GM12891 (cell line): ENCODE measurements at regions not wholly inside any gene's neighbourhood (a gene's known extent, or its start where the extent isn't known, plus 50 kb on each side); places are given as distances from the start of the nearest gene placed in this dataset.

Experiments used
- DNase-seq: peaks from one replicate; pipeline ENCODE4 v3.0.0; 2011; ENCODE audit warnings: low spot score; ENCODE audit not compliant: insufficient read length
- FAIRE-seq: peaks from 2 replicates; lab custom pipeline; 2011; peaks lifted over from hg19 to GRCh38; lab: Jason Lieb, UNC
- PAX5 ChIP-seq: IDR thresholded peaks from 2 replicates; pipeline ENCODE4 v1.6.1; 2011; ENCODE audit warnings: low read length, moderate library complexity, mild to moderate bottlenecking; ENCODE audit not compliant: insufficient read depth, severe bottlenecking
- POLR2A ChIP-seq: IDR thresholded peaks from 2 replicates; pipeline ENCODE4 v1.6.1; 2011; ENCODE audit warnings: low read depth, low read length, control low read depth
- POLR2AphosphoS5 ChIP-seq: IDR thresholded peaks from 2 replicates; pipeline ENCODE4 v1.6.1; 2011; ENCODE audit warnings: low read depth, low read length, control low read depth
- POU2F2 ChIP-seq: IDR thresholded peaks from 2 replicates; pipeline ENCODE4 v1.6.1; 2011; ENCODE audit warnings: low read depth, mild to moderate bottlenecking, control low read depth, low read length, moderate library complexity
- SPI1 ChIP-seq: IDR thresholded peaks from 2 replicates; pipeline ENCODE4 v1.6.1; 2011; ENCODE audit warnings: low read depth, low read length, control low read depth
- TAF1 ChIP-seq: IDR thresholded peaks from 2 replicates; pipeline ENCODE4 v1.6.1; 2011; ENCODE audit warnings: low read depth, low read length, control low read depth

GRCh38 chr2:778731-779350, 101.6 kb upstream of the TMEM18 start:
- FAIRE-seq, result no peak
- TF ChIP-seq PAX5 (no peak), POLR2A (no peak), POU2F2 (no peak), SPI1 (no peak), TAF1 (no peak), POLR2AphosphoS5 (no peak)
- no peak for DNase-seq

DNA sequence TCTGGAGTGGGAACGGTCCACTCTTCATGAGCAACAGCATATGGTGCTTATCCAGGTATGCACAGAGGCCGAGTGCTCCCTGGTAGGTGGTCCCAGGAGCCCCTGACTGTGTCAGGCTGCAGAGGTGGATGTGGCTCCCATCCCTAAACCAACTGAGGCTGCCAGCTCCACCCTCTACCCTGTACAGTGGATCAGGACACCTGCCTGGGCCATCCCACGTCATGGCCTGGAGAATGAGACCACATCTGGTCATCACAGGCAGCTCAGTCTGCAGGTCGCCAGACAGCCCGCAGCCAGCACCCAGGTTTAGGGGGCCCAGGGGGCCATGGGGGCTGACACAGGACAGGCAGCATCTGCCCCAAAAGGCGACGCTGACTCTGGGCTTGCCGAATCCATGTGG, 100.3 kb upstream of the TMEM18 start:
- no peak for DNase-seq
- TF ChIP-seq PAX5 (no peak), POLR2AphosphoS5 (no peak), POU2F2 (no peak), TAF1 (no peak), POLR2A (no peak), SPI1 (no peak)

GRCh38 chr2:777051-777450, 99.8 kb upstream of the TMEM18 start:
- TF ChIP-seq POLR2AphosphoS5 (no peak), POU2F2 (no peak), POLR2A (no peak), TAF1 (no peak), SPI1 (no peak), PAX5 (no peak)
- FAIRE-seq (no peak), DNase-seq (no peak)

More for the DNA sequence above, 100.3 kb upstream of the TMEM18 start:
- no peak for FAIRE-seq

- FAIRE-seq, result no peak
- no peak for TF ChIP-seq POU2F2
- TF ChIP-seq SPI1, result no peak
- TF ChIP-seq POLR2A, result no peak
- TF ChIP-seq TAF1, result no peak
- TF ChIP-seq POLR2AphosphoS5, result no peak
- no peak for TF ChIP-seq PAX5
These were observed 99.3 kb upstream of the TMEM18 start for GRCh38 chr2:776487-776886.

DNA sequence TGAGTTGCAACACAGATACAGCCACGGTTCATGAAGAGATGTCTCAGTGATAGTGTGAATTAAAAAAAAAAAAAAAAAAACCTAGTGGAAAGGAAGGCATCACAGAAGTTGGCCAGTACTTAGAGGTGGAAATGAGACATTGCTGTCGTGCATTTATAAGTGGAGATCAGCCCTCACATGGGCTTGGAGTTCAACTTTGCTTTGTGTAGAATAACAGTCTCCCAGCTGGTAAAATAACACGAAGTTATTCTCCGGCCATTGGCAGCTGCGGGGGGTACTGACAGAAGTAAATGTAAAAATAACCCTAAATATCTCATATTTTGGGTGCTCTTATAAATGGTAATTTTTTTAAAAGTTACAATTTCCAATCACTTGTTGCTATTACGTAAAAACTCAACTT, 98.8 kb upstream of the TMEM18 start:
- DNase-seq (no peak), FAIRE-seq (no peak)
- TF ChIP-seq PAX5 (no peak), POU2F2 (no peak), POLR2AphosphoS5 (no peak), TAF1 (no peak), SPI1 (no peak), POLR2A (no peak)

More at GRCh38 chr2:776487-776886, 99.3 kb upstream of the TMEM18 start:
- no peak for DNase-seq

DNA sequence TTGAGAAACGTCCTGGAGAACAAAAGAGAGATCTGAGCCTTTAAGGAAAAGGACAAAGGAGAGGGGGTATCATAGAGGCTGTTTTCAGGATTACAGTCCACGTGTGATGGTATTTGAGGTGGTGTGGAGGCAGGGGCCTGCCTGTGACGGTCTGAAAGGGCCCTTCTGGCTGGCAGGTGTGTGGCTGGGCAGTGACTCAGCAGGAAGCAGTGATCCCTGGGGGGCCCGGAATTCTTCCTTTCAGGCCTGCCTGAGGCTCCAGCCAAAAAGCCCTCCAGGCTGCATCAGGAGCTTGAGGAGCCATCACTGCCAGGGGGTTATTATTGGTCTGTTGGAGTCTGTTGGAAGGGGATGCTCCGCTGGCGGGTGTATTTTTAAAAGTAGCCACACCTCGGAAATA, 97.2 kb upstream of the TMEM18 start:
- FAIRE-seq (no peak), DNase-seq (no peak)
- no peak for TF ChIP-seq PAX5
- no peak for TF ChIP-seq POLR2A
- no peak for TF ChIP-seq POLR2AphosphoS5
- no peak for TF ChIP-seq POU2F2
- TF ChIP-seq SPI1, result no peak
- no peak for TF ChIP-seq TAF1

DNA sequence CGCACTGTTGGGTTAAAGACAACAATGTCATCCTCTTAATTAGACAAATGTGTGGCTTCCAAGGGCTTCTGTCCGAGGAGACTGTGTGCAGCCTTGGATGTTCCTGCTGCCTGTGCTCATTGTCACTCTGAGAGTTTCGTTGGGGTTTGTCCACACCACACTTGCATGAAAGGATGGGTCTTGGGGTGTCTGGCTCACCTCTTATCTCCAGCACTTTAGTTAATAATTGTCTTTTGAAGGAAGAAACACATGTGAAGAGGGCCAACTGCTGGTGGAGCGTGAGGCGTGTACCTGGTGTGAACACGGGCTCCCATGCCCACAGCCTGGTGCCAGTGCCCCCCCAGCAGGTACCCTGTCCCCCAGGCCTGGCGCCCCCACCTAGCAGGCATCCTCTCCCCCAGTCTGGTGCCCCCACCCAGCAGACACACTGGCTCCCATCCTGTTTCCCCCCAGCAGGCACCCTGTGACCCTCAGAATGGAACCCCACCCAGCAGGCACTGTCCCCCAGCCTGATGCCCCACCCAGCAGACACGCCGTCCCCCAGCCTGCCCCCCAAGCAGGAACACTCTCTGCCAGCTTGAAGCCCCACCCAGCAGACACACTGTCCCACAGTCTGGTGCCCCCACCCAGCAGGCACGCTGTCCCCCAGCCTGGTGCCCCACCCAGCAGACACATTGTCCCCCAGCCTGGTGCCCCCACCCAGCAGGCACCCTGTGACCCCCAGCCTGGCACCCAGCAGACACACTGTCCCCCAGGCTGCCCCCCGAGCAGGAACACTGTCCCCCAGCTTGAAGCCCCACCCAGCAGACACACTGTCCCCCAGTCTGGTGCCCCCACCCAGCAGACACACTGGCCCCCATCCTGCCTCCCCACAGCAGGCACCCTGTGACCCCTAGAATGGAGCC, 96.3 kb upstream of the TMEM18 start:
- FAIRE-seq, result no peak
- no peak for TF ChIP-seq SPI1
- no peak for TF ChIP-seq PAX5
- TF ChIP-seq POLR2A, result no peak
- TF ChIP-seq POU2F2, result no peak
- TF ChIP-seq TAF1, result no peak
- no peak for TF ChIP-seq POLR2AphosphoS5
- DNase-seq, result no peak

- no peak for TF ChIP-seq POLR2A
- no peak for TF ChIP-seq SPI1
- no peak for TF ChIP-seq POLR2AphosphoS5
- no peak for TF ChIP-seq POU2F2
- no peak for TF ChIP-seq PAX5
- no peak for TF ChIP-seq TAF1
- DNase-seq (no peak), FAIRE-seq (no peak)
These were observed 94.3 kb upstream of the TMEM18 start for GRCh38 chr2:771538-771937.

DNA sequence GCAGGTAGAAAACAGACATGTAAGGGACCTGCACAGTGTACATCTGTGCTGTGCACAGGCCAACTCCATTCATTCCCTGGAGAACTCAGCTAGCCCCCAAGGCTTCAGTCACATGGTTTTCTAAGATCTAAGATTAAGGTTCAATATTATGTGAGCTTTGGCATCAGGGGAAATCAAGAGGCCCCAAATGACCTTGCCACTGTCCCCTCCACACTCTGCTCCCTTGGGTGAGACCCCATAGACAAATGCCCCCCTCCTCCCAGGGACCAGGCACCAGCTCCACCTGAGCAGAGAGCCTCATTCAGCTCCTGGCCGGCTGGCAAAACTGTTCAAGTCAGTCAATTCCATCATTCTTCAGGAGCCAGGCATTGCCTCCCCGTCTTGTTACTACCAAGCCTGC, 93.6 kb upstream of the TMEM18 start:
- DNase-seq, result no peak
- no peak for TF ChIP-seq SPI1
- TF ChIP-seq TAF1, result no peak
- TF ChIP-seq POLR2AphosphoS5, result no peak
- no peak for TF ChIP-seq PAX5
- TF ChIP-seq POU2F2, result no peak
- TF ChIP-seq POLR2A, result no peak
- no peak for FAIRE-seq
